H9 (cell line): ENCODE measurements at regions not wholly inside any gene's neighbourhood (a gene's known extent, or its start where the extent isn't known, plus 50 kb on each side); places are given as distances from the start of the nearest gene placed in this dataset.

Experiments used
- DNase-seq: peaks from one replicate; pipeline ENCODE4 v3.0.0-alpha.2; 2017
- H2AFZ ChIP-seq: one replicate; pipeline ENCODE4 v1.6.1; 2013; ENCODE audit warnings: mild to moderate bottlenecking, low read length, control low read depth, moderate library complexity
- H2AK5ac ChIP-seq: 2 replicates; pipeline ENCODE4 v1.6.1; 2013; ENCODE audit warnings: low read length, control low read depth, mixed read lengths; ENCODE audit not compliant: insufficient read length
- H2BK120ac ChIP-seq: one replicate; pipeline ENCODE4 v1.6.1; 2013; ENCODE audit warnings: low read depth, mild to moderate bottlenecking, low read length, control low read depth, inconsistent platforms; ENCODE audit not compliant: poor library complexity, severe bottlenecking
- H2BK12ac ChIP-seq: 2 replicates; pipeline ENCODE4 v1.6.1; 2013; ENCODE audit warnings: low read length, control low read depth, mixed read lengths, low read depth; ENCODE audit not compliant: insufficient read length
- H2BK15ac ChIP-seq: 2 replicates; pipeline ENCODE4 v1.6.1; 2013; ENCODE audit warnings: low read depth, low read length, control low read depth
- H2BK20ac ChIP-seq: one replicate; pipeline ENCODE4 v1.6.1; 2013; ENCODE audit warnings: low read depth, mild to moderate bottlenecking, low read length, control low read depth, inconsistent platforms; ENCODE audit not compliant: poor library complexity, severe bottlenecking
- H2BK5ac ChIP-seq: 2 replicates; pipeline ENCODE4 v1.6.1; 2013; ENCODE audit warnings: low read length, control low read depth, mixed read lengths; ENCODE audit not compliant: insufficient read length
- H3K14ac ChIP-seq: 2 replicates; pipeline ENCODE4 v1.6.1; 2013; ENCODE audit warnings: low read length, control low read depth; ENCODE audit not compliant: insufficient read depth
- H3K18ac ChIP-seq: 2 replicates; pipeline ENCODE4 v1.6.1; 2013; ENCODE audit warnings: low read depth, mild to moderate bottlenecking, mixed read lengths, low read length, control low read depth; ENCODE audit not compliant: insufficient read length
- H3K23ac ChIP-seq: 2 replicates; pipeline ENCODE4 v1.6.1; 2013; ENCODE audit warnings: low read length, control low read depth, mixed read lengths, low read depth; ENCODE audit not compliant: insufficient read length
- H3K23me2 ChIP-seq: 2 replicates; pipeline ENCODE4 v1.6.1; 2013; ENCODE audit warnings: low read depth, mild to moderate bottlenecking, mixed read lengths, low read length, control low read depth; ENCODE audit not compliant: insufficient read length, poor library complexity, severe bottlenecking
- H3K27ac ChIP-seq: 2 replicates; pipeline ENCODE4 v1.5.1; 2013; ENCODE audit warnings: low read length, control low read depth, mixed read lengths, low read depth; ENCODE audit not compliant: insufficient read length
- H3K27me3 ChIP-seq: 2 replicates; pipeline ENCODE4 v1.6.1; 2013; ENCODE audit warnings: low read length, control low read depth, inconsistent platforms; ENCODE audit not compliant: insufficient read depth
- H3K4ac ChIP-seq: 2 replicates; pipeline ENCODE4 v1.6.1; 2013; ENCODE audit warnings: low read depth, mild to moderate bottlenecking, control low read depth, inconsistent platforms, low read length, moderate library complexity
- H3K4me1 ChIP-seq: 2 replicates; pipeline ENCODE4 v1.6.1; 2013; ENCODE audit warnings: low read length, control low read depth, inconsistent platforms; ENCODE audit not compliant: insufficient read depth
- H3K4me2 ChIP-seq: 2 replicates; pipeline ENCODE4 v1.6.1; 2013; ENCODE audit warnings: low read length, control low read depth, mixed read lengths; ENCODE audit not compliant: insufficient read length, insufficient read depth
- H3K56ac ChIP-seq: 2 replicates; pipeline ENCODE4 v1.6.1; 2013; ENCODE audit warnings: low read depth, mild to moderate bottlenecking, mixed read lengths, low read length, control low read depth; ENCODE audit not compliant: insufficient read length
- H3K79me1 ChIP-seq: 2 replicates; pipeline ENCODE4 v1.6.1; 2013; ENCODE audit warnings: low read depth, mild to moderate bottlenecking, moderate library complexity, low read length, control low read depth, inconsistent platforms; ENCODE audit not compliant: insufficient read depth, poor library complexity, severe bottlenecking
- H3K79me2 ChIP-seq: 2 replicates; pipeline ENCODE4 v1.6.1; 2013; ENCODE audit warnings: low read length, control low read depth, inconsistent platforms; ENCODE audit not compliant: insufficient read depth
- H3K9ac ChIP-seq: 2 replicates; pipeline ENCODE4 v1.6.1; 2013; ENCODE audit warnings: low read length, control low read depth, mixed read lengths; ENCODE audit not compliant: insufficient read length; ENCODE audit errors: extremely low read depth
- H3K9me3 ChIP-seq: one replicate; pipeline ENCODE4 v1.6.1; 2013; ENCODE audit warnings: low read depth, low read length, inconsistent platforms; ENCODE audit not compliant: control insufficient read depth
- H3T11ph ChIP-seq: one replicate; pipeline ENCODE4 v1.6.1; 2013; ENCODE audit warnings: mild to moderate bottlenecking, low read length, control low read depth, inconsistent platforms
- H4K20me1 ChIP-seq: one replicate; pipeline ENCODE4 v1.6.1; 2013; ENCODE audit not compliant: control insufficient read depth, insufficient read length, insufficient read depth
- H4K5ac ChIP-seq: 2 replicates; pipeline ENCODE4 v1.6.1; 2013; ENCODE audit warnings: low read depth, mild to moderate bottlenecking, mixed read lengths, low read length, control low read depth; ENCODE audit not compliant: insufficient read length
- H4K8ac ChIP-seq: replicated peaks from 2 replicates; pipeline ENCODE4 v1.6.1; 2013; ENCODE audit warnings: low read length, control low read depth, mixed read lengths, low read depth; ENCODE audit not compliant: insufficient read length
- H4K91ac ChIP-seq: 2 replicates; pipeline ENCODE4 v1.6.1; 2013; ENCODE audit warnings: low read depth, mild to moderate bottlenecking, moderate library complexity, mixed read lengths, low read length, control low read depth; ENCODE audit not compliant: insufficient read length
- H3K27ac Mint-ChIP-seq, 3 experiments: 2 replicates in 2 of 3; 3 replicates in 1 of 3; pipeline ENCODE4 v1.8.0; 2020 to 2021; ENCODE audit warnings: mixed read lengths in 3 of 3, mild to moderate bottlenecking in 1 of 3, moderate library complexity in 1 of 3
- H3K27me3 Mint-ChIP-seq: 2 replicates; pipeline ENCODE4 v1.8.0; 2021; ENCODE audit warnings: low read depth, mild to moderate bottlenecking, moderate library complexity, mixed read lengths
- H3K36me3 Mint-ChIP-seq, 3 experiments: 2 replicates in 2 of 3; 3 replicates in 1 of 3; pipeline ENCODE4 v1.8.0; 2020 to 2021; ENCODE audit warnings: low read depth in 3 of 3, mixed read lengths in 3 of 3; ENCODE audit not compliant: insufficient read depth in 1 of 3
- H3K4me1 Mint-ChIP-seq, 2 experiments: 2 replicates each; pipeline ENCODE4 v1.8.0; 2020; ENCODE audit warnings: mixed read lengths in 2 of 2
- H3K4me3 Mint-ChIP-seq, 2 experiments: 2 replicates in 1 of 2; 3 replicates in 1 of 2; pipeline ENCODE4 v1.8.0; 2020 to 2021; ENCODE audit warnings: mild to moderate bottlenecking in 2 of 2, mixed read lengths in 2 of 2, moderate library complexity in 1 of 2
- H3K9me3 Mint-ChIP-seq, 2 experiments: 2 replicates in 1 of 2; 3 replicates in 1 of 2; pipeline ENCODE4 v1.8.0; 2020; ENCODE audit warnings: mild to moderate bottlenecking in 2 of 2, mixed read lengths in 2 of 2, moderate library complexity in 1 of 2
- CTCF ChIP-seq: fragments of 200-600 bp; sonication (generic); conservative IDR thresholded peaks from 3 replicates; pipeline ENCODE4 v1.8.0; 2021; ENCODE audit warnings: antibody characterized with exemption, mild to moderate bottlenecking
- WGBS: extraction: QIAGEN DNeasy Blood & Tissue Kit; methylation state at CpG from one replicate; pipeline ENCODE4 v1.1.7; 2013; ENCODE audit warnings: missing lambda C conversion rate, low lambda C conversion rate, mixed read lengths; ENCODE audit not compliant: insufficient read length; ENCODE audit errors: extremely low coverage; 5-methylcytosine and 5-hydroxymethylcytosine counted together

GRCh38 chr10:83078645-83079044, 1060.7 kb upstream of the GHITM start:
- Histone ChIP-seq H3K23me2 (no peaks in the 10 kb centered on the region), H3K79me2 (no peaks in the 10 kb centered on the region), H3K4me2 (no peak overlapping the region), H2AK5ac (no peak overlapping the region), H3K9me3 (no peaks in the 10 kb centered on the region), H2BK120ac (no peak overlapping the region), H2AFZ (no peak overlapping the region), H3K18ac (peak overlapping the region; percentile 30), H3K4me1 (peaks cover 4% of the 10 kb centered on the region; the same call in 1 of the 2 replicates), H4K91ac (no peak overlapping the region), H2BK12ac (peak overlapping the region; percentile 71), H3K79me1 (no peaks in the 10 kb centered on the region), H3K4ac (no peak overlapping the region), H4K5ac (no peak overlapping the region), H3T11ph (no peak overlapping the region), H3K27ac (peak overlapping the region; percentile 72), H3K23ac (no peak overlapping the region), H3K56ac (no peak overlapping the region), H2BK5ac (no peak overlapping the region), H2BK20ac (no peak overlapping the region), H4K8ac (no peak overlapping the region), H2BK15ac (no peak overlapping the region), H3K9ac (no peak overlapping the region), H4K20me1 (no peaks in the 10 kb centered on the region), H3K14ac (no peak overlapping the region), H3K27me3 (no peaks in the 10 kb centered on the region)
- Mint-ChIP-seq H3K9me3 (peaks cover 20 to 29% of the 10 kb centered on the region in 2 experiments), H3K4me3 (no peak overlapping the region; a peak in 1 of 5 replicates), H3K27ac (peak overlapping the region; percentile 92 to 99 (median 94)), H3K27me3 (no peaks in the 10 kb centered on the region), H3K36me3 (peaks cover 16 to 52% (median 28%) of the 10 kb centered on the region in 3 experiments), H3K4me1 (peaks cover 22 to 34% of the 10 kb centered on the region in 2 experiments)
- TF ChIP-seq CTCF, result no peak
- WGBS, result no CpG with 5 or more reads among the region's 3 CpGs
- DNase-seq, result no peak
